ENCODE measurements at regions not wholly inside any gene's neighbourhood (a gene's known extent, or its start where the extent isn't known, plus 50 kb on each side); places are given as distances from the start of the nearest gene placed in this dataset.
A peak's percentile ranks its signal among the peaks of the same experiment; 100 is the strongest.

- H3K79me2 ChIP-seq (ENCODE audit: low read depth): no peaks in the 10 kb centered on the region
- H3K36me3 Mint-ChIP-seq: no peaks in the 10 kb centered on the region
- TF ChIP-seq EZH2phosphoT487 (IDR thresholded peaks at IDR 0.05) (no peak), EZH2 (IDR thresholded peaks at IDR 0.05) (no peak), CTCF (IDR thresholded peaks at IDR 0.05) (no peak)
- H3K9me3 Mint-ChIP-seq: no peaks in the 10 kb centered on the region
- H3K9me3 ChIP-seq (ENCODE audit: low read depth): no peaks in the 10 kb centered on the region
- H3K4me1 Mint-ChIP-seq: no peaks in the 10 kb centered on the region
- H3K27me3 Mint-ChIP-seq (ENCODE audit: insufficient read depth, low read depth): no peaks in the 10 kb centered on the region
- no peaks in the 10 kb centered on the region for H3K36me3 ChIP-seq
- H3K9ac ChIP-seq: no peak overlapping the region
- no peak overlapping the region for H3K4me3 ChIP-seq
- DNase-seq (ENCODE audit: low spot score): no peak
- no peak overlapping the region for H2AFZ ChIP-seq (replicated peaks)
- H3F3A ChIP-seq (ENCODE audit: low read depth): no peaks in the 10 kb centered on the region
- H3K27me3 ChIP-seq: no peaks in the 10 kb centered on the region
- no peak overlapping the region for H3K27ac Mint-ChIP-seq
- H3K27ac ChIP-seq: no peak overlapping the region
- H3K4me2 ChIP-seq: no peak overlapping the region
- no peaks in the 10 kb centered on the region for H3K4me1 ChIP-seq
- no peaks in the 10 kb centered on the region for H4K20me1 ChIP-seq (ENCODE audit: low read depth)
- no peak overlapping the region for H3K4me3 Mint-ChIP-seq
Observed at GRCh38 chr10:55274367-55274766, 473.3 kb upstream of the PCDH15 start.

GRCh38 chr10:55273946-55274345 is 472.9 kb upstream of the PCDH15 start:
- Mint-ChIP-seq H3K27ac (no peak overlapping the region), H3K4me3 (no peak overlapping the region), H3K4me1 (no peaks in the 10 kb centered on the region), H3K27me3 (ENCODE audit: insufficient read depth, low read depth) (no peaks in the 10 kb centered on the region), H3K9me3 (no peaks in the 10 kb centered on the region), H3K36me3 (no peaks in the 10 kb centered on the region)
- H2AFZ ChIP-seq (replicated peaks): no peak overlapping the region
- H3K9me3 ChIP-seq (ENCODE audit: low read depth): no peaks in the 10 kb centered on the region
- no peak overlapping the region for H3K4me2 ChIP-seq
- TF ChIP-seq CTCF (IDR thresholded peaks at IDR 0.05): no peak
- no peak for TF ChIP-seq EZH2phosphoT487 (IDR thresholded peaks at IDR 0.05)
- no peak for TF ChIP-seq EZH2 (IDR thresholded peaks at IDR 0.05)
- H3K27me3 ChIP-seq: no peaks in the 10 kb centered on the region
- no peak for DNase-seq (ENCODE audit: low spot score)
- no peaks in the 10 kb centered on the region for H3K36me3 ChIP-seq
- H3K4me1 ChIP-seq: no peaks in the 10 kb centered on the region
- H3K27ac ChIP-seq: no peak overlapping the region
- no peak overlapping the region for H3K9ac ChIP-seq
- no peaks in the 10 kb centered on the region for H3F3A ChIP-seq (ENCODE audit: low read depth)
- no peaks in the 10 kb centered on the region for H3K79me2 ChIP-seq (ENCODE audit: low read depth)
- no peaks in the 10 kb centered on the region for H4K20me1 ChIP-seq (ENCODE audit: low read depth)
- no peak overlapping the region for H3K4me3 ChIP-seq

GRCh38 chr10:55272886-55273285 is 471.9 kb upstream of the PCDH15 start:
- H3K27me3 ChIP-seq: no peaks in the 10 kb centered on the region
- no peaks in the 10 kb centered on the region for H3K79me2 ChIP-seq (ENCODE audit: low read depth)
- no peak for DNase-seq (ENCODE audit: low spot score)
- H3K4me3 ChIP-seq: no peak overlapping the region
- no peaks in the 10 kb centered on the region for H3F3A ChIP-seq (ENCODE audit: low read depth)
- H3K4me2 ChIP-seq: no peak overlapping the region
- TF ChIP-seq CTCF (IDR thresholded peaks at IDR 0.05): no peak
- TF ChIP-seq EZH2phosphoT487 (IDR thresholded peaks at IDR 0.05): no peak
- no peak for TF ChIP-seq EZH2 (IDR thresholded peaks at IDR 0.05)
- no peaks in the 10 kb centered on the region for H3K36me3 Mint-ChIP-seq
- H3K9ac ChIP-seq: no peak overlapping the region
- H3K36me3 ChIP-seq: no peaks in the 10 kb centered on the region
- no peaks in the 10 kb centered on the region for H3K9me3 ChIP-seq (ENCODE audit: low read depth)
- H3K4me1 ChIP-seq: no peaks in the 10 kb centered on the region
- no peaks in the 10 kb centered on the region for H3K9me3 Mint-ChIP-seq
- no peak overlapping the region for H3K27ac ChIP-seq
- H3K4me3 Mint-ChIP-seq: no peak overlapping the region
- no peaks in the 10 kb centered on the region for H4K20me1 ChIP-seq (ENCODE audit: low read depth)
- no peaks in the 10 kb centered on the region for H3K27me3 Mint-ChIP-seq (ENCODE audit: insufficient read depth, low read depth)
- no peaks in the 10 kb centered on the region for H3K4me1 Mint-ChIP-seq
- H3K27ac Mint-ChIP-seq: no peak overlapping the region
- no peak overlapping the region for H2AFZ ChIP-seq (replicated peaks)

- no peaks in the 10 kb centered on the region for H3K9me3 Mint-ChIP-seq
- H3K27ac ChIP-seq: no peak overlapping the region
- no peaks in the 10 kb centered on the region for H3K27me3 ChIP-seq
- no peak for DNase-seq (ENCODE audit: low spot score)
- no peak overlapping the region for H3K27ac Mint-ChIP-seq
- no peaks in the 10 kb centered on the region for H4K20me1 ChIP-seq (ENCODE audit: low read depth)
- H3K36me3 ChIP-seq: no peaks in the 10 kb centered on the region
- H3K27me3 Mint-ChIP-seq (ENCODE audit: insufficient read depth, low read depth): peaks cover 2% of the 10 kb centered on the region
- H3K4me3 Mint-ChIP-seq: no peak overlapping the region
- H3K36me3 Mint-ChIP-seq: no peaks in the 10 kb centered on the region
- H3K4me3 ChIP-seq: no peak overlapping the region
- no peaks in the 10 kb centered on the region for H3K9me3 ChIP-seq (ENCODE audit: low read depth)
- no peaks in the 10 kb centered on the region for H3K79me2 ChIP-seq (ENCODE audit: low read depth)
- H3K4me2 ChIP-seq: no peak overlapping the region
- no peaks in the 10 kb centered on the region for H3F3A ChIP-seq (ENCODE audit: low read depth)
- H3K4me1 ChIP-seq: no peaks in the 10 kb centered on the region
- peak overlapping the region; percentile 22 for H2AFZ ChIP-seq (replicated peaks)
- no peaks in the 10 kb centered on the region for H3K4me1 Mint-ChIP-seq
- H3K9ac ChIP-seq: no peak overlapping the region
- no peak for TF ChIP-seq CTCF (IDR thresholded peaks at IDR 0.05)
- no peak for TF ChIP-seq EZH2phosphoT487 (IDR thresholded peaks at IDR 0.05)
- no peak for TF ChIP-seq EZH2 (IDR thresholded peaks at IDR 0.05)
Observed at GRCh38 chr10:55266797-55267196, 465.8 kb upstream of the PCDH15 start.

Measured in neural progenitor cell (in vitro differentiated cells).